Peyer's patch (tissue), 4 donors: ENCODE measurements at regions not wholly inside any gene's neighbourhood (a gene's known extent, or its start where the extent isn't known, plus 50 kb on each side); places are given as distances from the start of the nearest gene placed in this dataset.

ENCODE experiments used
- CTCF ChIP-seq, 6 experiments: fragments of 450-650 bp in 4 of 6; fragments of 200-600 bp in 2 of 6; sonication (generic) in 1 of 6; IDR thresholded peaks; one replicate each; pipeline ENCODE4 v1.5.1; 2017 to 2019; ENCODE audit warnings: antibody characterized with exemption in 6 of 6, mild to moderate bottlenecking in 3 of 6, moderate library complexity in 1 of 6
- POLR2A ChIP-seq, 2 donors: fragments of 450-650 bp; IDR thresholded peaks; one replicate each; pipeline ENCODE4 v1.5.1; 2017; ENCODE audit warnings: antibody characterized with exemption in 2 of 2, mild to moderate bottlenecking in 2 of 2, moderate library complexity in 2 of 2

GRCh38 chr12:61706783-61707182, 553.4 kb upstream of the USP15 start:
- TF ChIP-seq POLR2A (IDR thresholded peaks at IDR 0.05) (no peak), CTCF (IDR thresholded peaks at IDR 0.05) (no peak)
